Muscle layer of colon (tissue), 2 donors: ENCODE measurements at regions not wholly inside any gene's neighbourhood (a gene's known extent, or its start where the extent isn't known, plus 50 kb on each side); places are given as distances from the start of the nearest gene placed in this dataset.

ENCODE experiments used
- H3K27ac ChIP-seq: one replicate; pipeline ENCODE4 v1.7.0; 2013; ENCODE audit warnings: low read depth, mild to moderate bottlenecking, low read length, moderate library complexity
- H3K27me3 ChIP-seq, 2 donors: one replicate each; pipeline ENCODE4 v1.7.0; 2013; ENCODE audit warnings: low read length in 2 of 2, mild to moderate bottlenecking in 2 of 2; ENCODE audit not compliant: insufficient read depth in 2 of 2, control insufficient read depth in 1 of 2
- H3K36me3 ChIP-seq: one replicate; pipeline ENCODE4 v1.7.0; 2013; ENCODE audit warnings: mild to moderate bottlenecking, low read length; ENCODE audit not compliant: insufficient read depth
- H3K4me1 ChIP-seq: one replicate; pipeline ENCODE4 v1.7.0; 2013; ENCODE audit warnings: mild to moderate bottlenecking, low read length; ENCODE audit not compliant: insufficient read depth
- H3K4me3 ChIP-seq, 2 donors: one replicate each; pipeline ENCODE4 v1.7.0; 2013; ENCODE audit warnings: low read length in 2 of 2, low read depth in 1 of 2, mild to moderate bottlenecking in 1 of 2, moderate library complexity in 1 of 2
- H3K9ac ChIP-seq: one replicate; pipeline ENCODE4 v1.7.0; 2013; ENCODE audit warnings: low read length
- H3K9me3 ChIP-seq: one replicate; pipeline ENCODE4 v1.7.0; 2013; ENCODE audit warnings: mild to moderate bottlenecking, low read length
- donor health status: abdominal sarcoma.
- donor health status: Adenocarcinoma of cecum.

GRCh38 chr2:62558743-62559142, 52.7 kb upstream of the TMEM17 start:
- Histone ChIP-seq H3K36me3 (no peaks in the 10 kb centered on the region), H3K9me3 (no peaks in the 10 kb centered on the region), H3K4me1 (peaks cover 5% of the 10 kb centered on the region), H3K4me3 (no peak overlapping the region), H3K9ac (no peak overlapping the region), H3K27me3 (no peaks in the 10 kb centered on the region), H3K27ac (no peak overlapping the region)

- H3K4me3 ChIP-seq: no peak overlapping the region
- H3K4me1 ChIP-seq: peaks cover 5% of the 10 kb centered on the region
- H3K27ac ChIP-seq: no peak overlapping the region
- H3K9ac ChIP-seq: no peak overlapping the region
- no peaks in the 10 kb centered on the region for H3K9me3 ChIP-seq
- no peaks in the 10 kb centered on the region for H3K36me3 ChIP-seq
- no peaks in the 10 kb centered on the region for H3K27me3 ChIP-seq
Observed at GRCh38 chr2:62556086-62556485, 50.1 kb upstream of the TMEM17 start.
